Neural cell (in vitro differentiated cells): ENCODE measurements at regions not wholly inside any gene's neighbourhood (a gene's known extent, or its start where the extent isn't known, plus 50 kb on each side); places are given as distances from the start of the nearest gene placed in this dataset.

Source experiments
- EP300 ChIP-seq: fragments of 450-650 bp; conservative IDR thresholded peaks from 2 replicates; pipeline ENCODE4 v1.6.1; 2014; ENCODE audit warnings: antibody characterized with exemption, mild to moderate bottlenecking, moderate library complexity; ENCODE audit not compliant: poor library complexity, severe bottlenecking
- EZH2 ChIP-seq: fragments of 200-600, 300-800 bp; shearing (Covaris generic), sonication (generic); IDR thresholded peaks from 2 replicates; pipeline ENCODE4 v1.6.1; 2014; ENCODE audit warnings: antibody characterized with exemption, low read length, borderline replicate concordance, mild to moderate bottlenecking; ENCODE audit not compliant: insufficient read depth, poor library complexity, severe bottlenecking
- MXI1 ChIP-seq: fragments of 450-650 bp; conservative IDR thresholded peaks from 2 replicates; pipeline ENCODE4 v1.6.1; 2014; ENCODE audit warnings: antibody characterized with exemption, mild to moderate bottlenecking; ENCODE audit not compliant: poor library complexity, severe bottlenecking
- POLR2AphosphoS5 ChIP-seq: IDR thresholded peaks from 2 replicates; pipeline ENCODE4 v1.6.1; 2012
- RAD21 ChIP-seq: fragments of 450-650 bp; conservative IDR thresholded peaks from 2 replicates; pipeline ENCODE4 v1.6.1; 2014; ENCODE audit warnings: antibody characterized with exemption, mild to moderate bottlenecking, moderate library complexity
- SMC3 ChIP-seq: fragments of 450-650 bp; conservative IDR thresholded peaks from 2 replicates; pipeline ENCODE4 v1.6.1; 2014; ENCODE audit warnings: antibody characterized with exemption, mild to moderate bottlenecking, moderate library complexity; ENCODE audit not compliant: poor library complexity
- TAF1 ChIP-seq: IDR thresholded peaks from 2 replicates; pipeline ENCODE4 v1.6.1; 2012; ENCODE audit warnings: low read depth
- TF ChIP-seq, protein P1 (sequence below): fragments of 450-650 bp; IDR thresholded peaks from 2 replicates; pipeline ENCODE4 v1.5.1; 2014; ENCODE audit warnings: antibody characterized with exemption, mild to moderate bottlenecking, moderate library complexity; ENCODE audit not compliant: poor library complexity, severe bottlenecking
- TF ChIP-seq, protein P2 (sequence below): IDR thresholded peaks from 2 replicates; pipeline ENCODE4 v1.6.1; 2012; ENCODE audit warnings: borderline replicate concordance

- TF ChIP-seq, protein P1, sequence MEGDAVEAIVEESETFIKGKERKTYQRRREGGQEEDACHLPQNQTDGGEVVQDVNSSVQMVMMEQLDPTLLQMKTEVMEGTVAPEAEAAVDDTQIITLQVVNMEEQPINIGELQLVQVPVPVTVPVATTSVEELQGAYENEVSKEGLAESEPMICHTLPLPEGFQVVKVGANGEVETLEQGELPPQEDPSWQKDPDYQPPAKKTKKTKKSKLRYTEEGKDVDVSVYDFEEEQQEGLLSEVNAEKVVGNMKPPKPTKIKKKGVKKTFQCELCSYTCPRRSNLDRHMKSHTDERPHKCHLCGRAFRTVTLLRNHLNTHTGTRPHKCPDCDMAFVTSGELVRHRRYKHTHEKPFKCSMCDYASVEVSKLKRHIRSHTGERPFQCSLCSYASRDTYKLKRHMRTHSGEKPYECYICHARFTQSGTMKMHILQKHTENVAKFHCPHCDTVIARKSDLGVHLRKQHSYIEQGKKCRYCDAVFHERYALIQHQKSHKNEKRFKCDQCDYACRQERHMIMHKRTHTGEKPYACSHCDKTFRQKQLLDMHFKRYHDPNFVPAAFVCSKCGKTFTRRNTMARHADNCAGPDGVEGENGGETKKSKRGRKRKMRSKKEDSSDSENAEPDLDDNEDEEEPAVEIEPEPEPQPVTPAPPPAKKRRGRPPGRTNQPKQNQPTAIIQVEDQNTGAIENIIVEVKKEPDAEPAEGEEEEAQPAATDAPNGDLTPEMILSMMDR = no peak
- TF ChIP-seq MXI1 (no peak), POLR2AphosphoS5 (no peak), EP300 (no peak), TAF1 (no peak), RAD21 (no peak), EZH2 (no peak), SMC3 (no peak)
- TF ChIP-seq, protein P2, sequence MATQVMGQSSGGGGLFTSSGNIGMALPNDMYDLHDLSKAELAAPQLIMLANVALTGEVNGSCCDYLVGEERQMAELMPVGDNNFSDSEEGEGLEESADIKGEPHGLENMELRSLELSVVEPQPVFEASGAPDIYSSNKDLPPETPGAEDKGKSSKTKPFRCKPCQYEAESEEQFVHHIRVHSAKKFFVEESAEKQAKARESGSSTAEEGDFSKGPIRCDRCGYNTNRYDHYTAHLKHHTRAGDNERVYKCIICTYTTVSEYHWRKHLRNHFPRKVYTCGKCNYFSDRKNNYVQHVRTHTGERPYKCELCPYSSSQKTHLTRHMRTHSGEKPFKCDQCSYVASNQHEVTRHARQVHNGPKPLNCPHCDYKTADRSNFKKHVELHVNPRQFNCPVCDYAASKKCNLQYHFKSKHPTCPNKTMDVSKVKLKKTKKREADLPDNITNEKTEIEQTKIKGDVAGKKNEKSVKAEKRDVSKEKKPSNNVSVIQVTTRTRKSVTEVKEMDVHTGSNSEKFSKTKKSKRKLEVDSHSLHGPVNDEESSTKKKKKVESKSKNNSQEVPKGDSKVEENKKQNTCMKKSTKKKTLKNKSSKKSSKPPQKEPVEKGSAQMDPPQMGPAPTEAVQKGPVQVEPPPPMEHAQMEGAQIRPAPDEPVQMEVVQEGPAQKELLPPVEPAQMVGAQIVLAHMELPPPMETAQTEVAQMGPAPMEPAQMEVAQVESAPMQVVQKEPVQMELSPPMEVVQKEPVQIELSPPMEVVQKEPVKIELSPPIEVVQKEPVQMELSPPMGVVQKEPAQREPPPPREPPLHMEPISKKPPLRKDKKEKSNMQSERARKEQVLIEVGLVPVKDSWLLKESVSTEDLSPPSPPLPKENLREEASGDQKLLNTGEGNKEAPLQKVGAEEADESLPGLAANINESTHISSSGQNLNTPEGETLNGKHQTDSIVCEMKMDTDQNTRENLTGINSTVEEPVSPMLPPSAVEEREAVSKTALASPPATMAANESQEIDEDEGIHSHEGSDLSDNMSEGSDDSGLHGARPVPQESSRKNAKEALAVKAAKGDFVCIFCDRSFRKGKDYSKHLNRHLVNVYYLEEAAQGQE = no peak
Measured at GRCh38 chr10:111481261-111481826, 404.5 kb downstream of the ADRA2A start.
